Smooth muscle cell (in vitro differentiated cells): ENCODE measurements at regions not wholly inside any gene's neighbourhood (a gene's known extent, or its start where the extent isn't known, plus 50 kb on each side); places are given as distances from the start of the nearest gene placed in this dataset.

Experiments
- DNase-seq: peaks from one replicate; lab custom pipeline; 2025; ENCODE audit not compliant: unreplicated experiment; lab: John Stamatoyannopoulos, UW
- H2AFZ ChIP-seq: fragments of 200-600 bp; sonication (generic); 2 replicates; pipeline ENCODE4 v1.6.0; 2016; ENCODE audit warnings: antibody characterized with exemption, low read depth, mild to moderate bottlenecking
- H3F3A ChIP-seq: fragments of 200-600 bp; sonication (generic); 2 replicates; pipeline ENCODE4 v1.6.0; 2017; ENCODE audit warnings: antibody characterized with exemption, low read depth
- H3K27ac ChIP-seq: fragments of 200-600 bp; sonication (generic); 2 replicates; pipeline ENCODE4 v1.5.1; 2016; ENCODE audit warnings: low read depth, mild to moderate bottlenecking
- H3K27me3 ChIP-seq: fragments of 200-600 bp; sonication (generic); 2 replicates; pipeline ENCODE4 v1.6.1; 2016; ENCODE audit warnings: low read depth, mild to moderate bottlenecking
- H3K36me3 ChIP-seq: fragments of 200-600 bp; sonication (generic); 2 replicates; pipeline ENCODE4 v1.5.1; 2016; ENCODE audit warnings: low read depth
- H3K4me1 ChIP-seq: fragments of 200-600 bp; sonication (generic); 2 replicates; pipeline ENCODE4 v1.5.1; 2016; ENCODE audit warnings: low read depth
- H3K4me2 ChIP-seq: fragments of 200-600 bp; sonication (generic); 2 replicates; pipeline ENCODE4 v1.6.0; 2016; ENCODE audit warnings: mild to moderate bottlenecking
- H3K4me3 ChIP-seq: fragments of 200-600 bp; sonication (generic); 2 replicates; pipeline ENCODE4 v1.5.1; 2016; ENCODE audit warnings: mild to moderate bottlenecking
- H3K79me2 ChIP-seq: fragments of 200-600 bp; sonication (generic); 2 replicates; pipeline ENCODE4 v1.6.0; 2016; ENCODE audit warnings: low read depth, mild to moderate bottlenecking
- H3K9ac ChIP-seq: fragments of 200-600 bp; sonication (generic); 2 replicates; pipeline ENCODE4 v1.6.0; 2016; ENCODE audit warnings: low read depth
- H3K9me3 ChIP-seq: fragments of 200-600 bp; sonication (generic); replicated peaks from 2 replicates; pipeline ENCODE4 v1.5.1; 2016; ENCODE audit warnings: low read depth
- H4K20me1 ChIP-seq: fragments of 200-600 bp; sonication (generic); 2 replicates; pipeline ENCODE4 v1.6.0; 2016; ENCODE audit warnings: low read depth
- WGBS: methylation state at CpG from one replicate; pipeline ENCODE4 v1.1.7; 2016; ENCODE audit warnings: low lambda C conversion rate; 5-methylcytosine and 5-hydroxymethylcytosine counted together
- TF ChIP-seq, protein P1 (sequence below): fragments of 200-600 bp; sonication (generic); IDR thresholded peaks from 2 replicates; pipeline ENCODE4 v1.5.1; 2017; ENCODE audit warnings: borderline replicate concordance, mild to moderate bottlenecking, antibody characterized with exemption; ENCODE audit not compliant: insufficient read depth, poor library complexity, severe bottlenecking

DNA sequence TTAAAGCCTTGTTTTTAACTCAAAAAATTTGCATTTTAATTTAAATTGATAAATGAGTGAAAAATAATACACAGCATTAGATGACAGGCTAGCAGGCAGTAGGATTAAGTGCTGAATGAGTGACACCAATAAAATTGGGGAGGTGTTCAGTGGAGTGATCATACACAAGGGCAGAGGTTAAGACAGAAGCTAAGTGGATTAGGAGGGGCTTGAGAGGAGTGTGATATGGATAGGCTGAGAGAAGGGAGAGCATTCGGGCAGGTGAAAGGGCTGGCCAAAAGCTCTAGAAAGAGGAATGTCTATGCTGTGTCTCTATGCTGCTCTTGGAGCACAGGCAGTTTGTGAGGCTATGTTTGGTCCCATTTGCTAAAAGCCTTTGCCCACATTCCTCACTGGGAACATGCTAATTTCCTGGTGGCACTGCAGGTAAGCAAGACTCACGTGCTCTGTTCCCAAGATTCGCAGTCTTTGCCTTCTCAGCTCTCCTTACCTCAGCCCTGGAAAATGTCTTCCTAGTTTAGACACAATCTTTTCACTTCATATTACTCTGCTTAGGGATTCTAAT, 52.8 kb upstream of the CCSER1 start:
- Histone ChIP-seq H3K79me2 (no peaks in the 10 kb centered on the region), H3K9ac (no peak overlapping the region), H3K36me3 (no peaks in the 10 kb centered on the region), H3K9me3 (no peaks in the 10 kb centered on the region), H3K27ac (no peak overlapping the region), H4K20me1 (no peaks in the 10 kb centered on the region), H3K4me3 (no peak overlapping the region), H3K4me1 (no peaks in the 10 kb centered on the region), H3K27me3 (peaks cover 5% of the 10 kb centered on the region), H2AFZ (no peak overlapping the region), H3F3A (no peaks in the 10 kb centered on the region), H3K4me2 (no peak overlapping the region)
- 57% methylated on average over 3 of the region's 3 CpGs for WGBS
- no peak for DNase-seq
- TF ChIP-seq, protein P1, sequence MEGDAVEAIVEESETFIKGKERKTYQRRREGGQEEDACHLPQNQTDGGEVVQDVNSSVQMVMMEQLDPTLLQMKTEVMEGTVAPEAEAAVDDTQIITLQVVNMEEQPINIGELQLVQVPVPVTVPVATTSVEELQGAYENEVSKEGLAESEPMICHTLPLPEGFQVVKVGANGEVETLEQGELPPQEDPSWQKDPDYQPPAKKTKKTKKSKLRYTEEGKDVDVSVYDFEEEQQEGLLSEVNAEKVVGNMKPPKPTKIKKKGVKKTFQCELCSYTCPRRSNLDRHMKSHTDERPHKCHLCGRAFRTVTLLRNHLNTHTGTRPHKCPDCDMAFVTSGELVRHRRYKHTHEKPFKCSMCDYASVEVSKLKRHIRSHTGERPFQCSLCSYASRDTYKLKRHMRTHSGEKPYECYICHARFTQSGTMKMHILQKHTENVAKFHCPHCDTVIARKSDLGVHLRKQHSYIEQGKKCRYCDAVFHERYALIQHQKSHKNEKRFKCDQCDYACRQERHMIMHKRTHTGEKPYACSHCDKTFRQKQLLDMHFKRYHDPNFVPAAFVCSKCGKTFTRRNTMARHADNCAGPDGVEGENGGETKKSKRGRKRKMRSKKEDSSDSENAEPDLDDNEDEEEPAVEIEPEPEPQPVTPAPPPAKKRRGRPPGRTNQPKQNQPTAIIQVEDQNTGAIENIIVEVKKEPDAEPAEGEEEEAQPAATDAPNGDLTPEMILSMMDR: no peak
